H1 (cell line): ENCODE measurements at regions not wholly inside any gene's neighbourhood (a gene's known extent, or its start where the extent isn't known, plus 50 kb on each side); places are given as distances from the start of the nearest gene placed in this dataset.

Experiments used
- CHD7 ChIP-seq: fragments of 300-600 bp; sonication (generic); IDR thresholded peaks from 2 replicates; pipeline ENCODE4 v1.7.1; 2012; ENCODE audit warnings: low read length, moderate library complexity, mild to moderate bottlenecking, inconsistent platforms; ENCODE audit not compliant: insufficient replicate concordance

GRCh38 chr6:14206391-14206790 lies 88.8 kb downstream of the CD83 start (continued):
- TF ChIP-seq CHD7 = no peak
- TF ChIP-seq, all 59 proteins: peak for 0
